Osteocyte (in vitro differentiated cells): ENCODE measurements at regions not wholly inside any gene's neighbourhood (a gene's known extent, or its start where the extent isn't known, plus 50 kb on each side); places are given as distances from the start of the nearest gene placed in this dataset.

ENCODE experiments used
- DNase-seq: peaks from one replicate; pipeline ENCODE4 v3.0.0; 2021; ENCODE audit warnings: mixed read lengths; ENCODE audit not compliant: unreplicated experiment; ENCODE audit errors: extremely low spot score
- H3K27ac Mint-ChIP-seq: one replicate; pipeline ENCODE4 v1.8.0; 2021; ENCODE audit warnings: mild to moderate bottlenecking, mixed read lengths; ENCODE audit not compliant: unreplicated experiment
- H3K27me3 Mint-ChIP-seq: one replicate; pipeline ENCODE4 v1.8.0; 2021; ENCODE audit warnings: mixed read lengths; ENCODE audit not compliant: unreplicated experiment
- H3K36me3 Mint-ChIP-seq: one replicate; pipeline ENCODE4 v1.8.0; 2021; ENCODE audit warnings: mixed read lengths; ENCODE audit not compliant: unreplicated experiment
- H3K4me1 Mint-ChIP-seq: one replicate; pipeline ENCODE4 v1.8.0; 2021; ENCODE audit warnings: mixed read lengths; ENCODE audit not compliant: unreplicated experiment
- H3K4me3 Mint-ChIP-seq: one replicate; pipeline ENCODE4 v1.8.0; 2021; ENCODE audit warnings: mild to moderate bottlenecking, moderate library complexity, mixed read lengths; ENCODE audit not compliant: unreplicated experiment
- H3K9me3 Mint-ChIP-seq: one replicate; pipeline ENCODE4 v1.8.0; 2021; ENCODE audit warnings: mixed read lengths; ENCODE audit not compliant: unreplicated experiment
- TF ChIP-seq, protein P1 (sequence below): fragments of 200-600 bp; sonication (generic); IDR thresholded peaks from 2 replicates; pipeline ENCODE4 v1.5.0; 2021; ENCODE audit warnings: antibody characterized with exemption, mild to moderate bottlenecking, moderate library complexity

- Mint-ChIP-seq H3K27ac (no peak overlapping the region), H3K27me3 (no peaks in the 10 kb centered on the region), H3K4me3 (no peak overlapping the region), H3K9me3 (peaks cover 24% of the 10 kb centered on the region), H3K4me1 (no peaks in the 10 kb centered on the region), H3K36me3 (no peaks in the 10 kb centered on the region)
- no peak for DNase-seq
- TF ChIP-seq, protein P1, sequence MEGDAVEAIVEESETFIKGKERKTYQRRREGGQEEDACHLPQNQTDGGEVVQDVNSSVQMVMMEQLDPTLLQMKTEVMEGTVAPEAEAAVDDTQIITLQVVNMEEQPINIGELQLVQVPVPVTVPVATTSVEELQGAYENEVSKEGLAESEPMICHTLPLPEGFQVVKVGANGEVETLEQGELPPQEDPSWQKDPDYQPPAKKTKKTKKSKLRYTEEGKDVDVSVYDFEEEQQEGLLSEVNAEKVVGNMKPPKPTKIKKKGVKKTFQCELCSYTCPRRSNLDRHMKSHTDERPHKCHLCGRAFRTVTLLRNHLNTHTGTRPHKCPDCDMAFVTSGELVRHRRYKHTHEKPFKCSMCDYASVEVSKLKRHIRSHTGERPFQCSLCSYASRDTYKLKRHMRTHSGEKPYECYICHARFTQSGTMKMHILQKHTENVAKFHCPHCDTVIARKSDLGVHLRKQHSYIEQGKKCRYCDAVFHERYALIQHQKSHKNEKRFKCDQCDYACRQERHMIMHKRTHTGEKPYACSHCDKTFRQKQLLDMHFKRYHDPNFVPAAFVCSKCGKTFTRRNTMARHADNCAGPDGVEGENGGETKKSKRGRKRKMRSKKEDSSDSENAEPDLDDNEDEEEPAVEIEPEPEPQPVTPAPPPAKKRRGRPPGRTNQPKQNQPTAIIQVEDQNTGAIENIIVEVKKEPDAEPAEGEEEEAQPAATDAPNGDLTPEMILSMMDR, result no peak
Observed at GRCh38 chr21:24204641-24205040, 1402.6 kb downstream of the MRPL39 start.

DNA sequence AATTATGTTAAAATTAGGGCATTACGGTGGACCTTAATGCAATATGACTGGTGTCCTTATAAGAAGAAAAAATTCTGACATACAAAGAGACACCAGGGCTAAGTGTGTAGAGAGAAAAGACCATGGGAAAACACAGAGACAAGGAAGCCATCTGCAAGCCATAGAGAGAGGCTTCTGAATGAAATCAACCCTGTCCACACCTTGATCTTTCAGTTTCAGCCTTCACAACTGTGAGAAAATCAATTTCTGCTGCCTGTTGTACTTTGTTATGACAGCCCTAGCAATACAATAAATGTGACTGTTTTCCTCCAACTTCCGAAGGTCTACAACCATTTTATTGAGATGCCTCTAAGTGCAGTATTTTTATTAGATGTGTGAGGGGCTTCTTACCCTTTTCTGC, 1407.2 kb downstream of the MRPL39 start:
- Mint-ChIP-seq H3K27me3 (no peaks in the 10 kb centered on the region), H3K4me1 (no peaks in the 10 kb centered on the region), H3K27ac (no peak overlapping the region), H3K4me3 (no peak overlapping the region), H3K36me3 (no peaks in the 10 kb centered on the region), H3K9me3 (peaks cover 16% of the 10 kb centered on the region)
- TF ChIP-seq, protein P1, result no peak
- DNase-seq, result no peak

- Mint-ChIP-seq H3K27me3 (no peaks in the 10 kb centered on the region), H3K9me3 (peaks cover 24% of the 10 kb centered on the region), H3K27ac (no peak overlapping the region), H3K4me1 (no peaks in the 10 kb centered on the region), H3K36me3 (no peaks in the 10 kb centered on the region), H3K4me3 (no peak overlapping the region)
- TF ChIP-seq, protein P1, result no peak
- DNase-seq, result no peak
Observed at GRCh38 chr21:24197923-24198322, 1409.4 kb downstream of the MRPL39 start.

GRCh38 chr21:24197132-24197643, 1410.1 kb downstream of the MRPL39 start:
- Mint-ChIP-seq H3K4me1 (no peaks in the 10 kb centered on the region), H3K27me3 (no peaks in the 10 kb centered on the region), H3K36me3 (no peaks in the 10 kb centered on the region), H3K4me3 (no peak overlapping the region), H3K9me3 (peaks cover 28% of the 10 kb centered on the region), H3K27ac (no peak overlapping the region)
- no peak for DNase-seq
- TF ChIP-seq, protein P1, result no peak

GRCh38 chr21:24188506-24188905, 1418.8 kb downstream of the MRPL39 start:
- Mint-ChIP-seq H3K4me3 (no peak overlapping the region), H3K36me3 (no peaks in the 10 kb centered on the region), H3K27ac (no peak overlapping the region), H3K27me3 (no peaks in the 10 kb centered on the region), H3K4me1 (no peaks in the 10 kb centered on the region), H3K9me3 (peaks cover 21% of the 10 kb centered on the region)
- no peak for DNase-seq
- TF ChIP-seq, protein P1, result no peak
